Suprapubic skin (tissue), 4 donors: ENCODE measurements at regions not wholly inside any gene's neighbourhood (a gene's known extent, or its start where the extent isn't known, plus 50 kb on each side); places are given as distances from the start of the nearest gene placed in this dataset.

ENCODE experiments used
- EP300 ChIP-seq: sonication (generic); formaldehyde crosslinking; IDR thresholded peaks from one replicate; pipeline ENCODE4 v1.6.1; 2017; ENCODE audit warnings: antibody characterized with exemption
- POLR2A ChIP-seq, 2 donors: fragments of 450-650 bp; IDR thresholded peaks; one replicate each; pipeline ENCODE4 v1.6.1; 2017; ENCODE audit warnings: antibody characterized with exemption in 2 of 2, mild to moderate bottlenecking in 2 of 2, moderate library complexity in 2 of 2
- POLR2AphosphoS5 ChIP-seq, 3 donors: sonication (generic); formaldehyde crosslinking; IDR thresholded peaks; one replicate each; pipeline ENCODE4 v1.6.1; 2017; ENCODE audit warnings: antibody characterized with exemption in 3 of 3
- TF ChIP-seq, protein P1 (sequence below), 2 donors: fragments of 200-600 bp in 1 of 2; fragments of 450-650 bp in 1 of 2; sonication (generic) in 1 of 2; IDR thresholded peaks; one replicate each; pipeline ENCODE4 v1.5.1; 2016 to 2019; ENCODE audit warnings: antibody characterized with exemption in 2 of 2, mild to moderate bottlenecking in 1 of 2, moderate library complexity in 1 of 2

DNA sequence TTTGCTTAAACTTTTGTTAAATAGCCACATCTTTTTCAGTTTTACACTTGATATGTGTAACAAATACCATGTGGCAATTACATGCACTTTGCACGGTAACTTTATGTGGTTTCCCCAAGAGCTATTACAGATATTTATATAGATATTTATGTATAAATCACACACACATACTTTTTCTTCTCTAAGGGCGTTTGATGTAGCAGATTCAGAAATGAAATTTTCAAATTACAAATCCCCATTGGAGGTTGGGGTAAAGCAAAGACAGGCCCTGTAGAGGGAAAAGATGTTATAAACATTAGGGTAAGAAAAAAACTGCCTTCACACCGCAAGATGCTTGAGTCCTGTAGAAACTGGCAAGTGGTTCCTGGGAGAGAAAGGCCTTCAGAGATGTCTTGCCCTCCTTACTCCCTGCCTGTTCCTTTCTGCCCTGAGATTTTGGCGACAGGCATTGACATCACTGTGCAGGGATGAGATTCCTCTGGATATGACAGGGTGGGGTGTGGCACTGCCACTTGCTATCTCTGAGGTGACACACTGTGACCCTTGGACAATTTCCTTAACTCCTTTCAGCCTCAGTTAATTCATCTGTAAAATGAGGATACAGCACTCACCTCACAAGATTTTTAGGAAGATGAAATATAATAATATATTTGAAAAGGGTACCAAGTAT, 177.9 kb upstream of the TUT7 start:
- TF ChIP-seq, protein P1, sequence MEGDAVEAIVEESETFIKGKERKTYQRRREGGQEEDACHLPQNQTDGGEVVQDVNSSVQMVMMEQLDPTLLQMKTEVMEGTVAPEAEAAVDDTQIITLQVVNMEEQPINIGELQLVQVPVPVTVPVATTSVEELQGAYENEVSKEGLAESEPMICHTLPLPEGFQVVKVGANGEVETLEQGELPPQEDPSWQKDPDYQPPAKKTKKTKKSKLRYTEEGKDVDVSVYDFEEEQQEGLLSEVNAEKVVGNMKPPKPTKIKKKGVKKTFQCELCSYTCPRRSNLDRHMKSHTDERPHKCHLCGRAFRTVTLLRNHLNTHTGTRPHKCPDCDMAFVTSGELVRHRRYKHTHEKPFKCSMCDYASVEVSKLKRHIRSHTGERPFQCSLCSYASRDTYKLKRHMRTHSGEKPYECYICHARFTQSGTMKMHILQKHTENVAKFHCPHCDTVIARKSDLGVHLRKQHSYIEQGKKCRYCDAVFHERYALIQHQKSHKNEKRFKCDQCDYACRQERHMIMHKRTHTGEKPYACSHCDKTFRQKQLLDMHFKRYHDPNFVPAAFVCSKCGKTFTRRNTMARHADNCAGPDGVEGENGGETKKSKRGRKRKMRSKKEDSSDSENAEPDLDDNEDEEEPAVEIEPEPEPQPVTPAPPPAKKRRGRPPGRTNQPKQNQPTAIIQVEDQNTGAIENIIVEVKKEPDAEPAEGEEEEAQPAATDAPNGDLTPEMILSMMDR (IDR thresholded peaks at IDR 0.05), result no peak
- TF ChIP-seq EP300 (no peak), POLR2AphosphoS5 (IDR thresholded peaks at IDR 0.05) (no peak), POLR2A (IDR thresholded peaks at IDR 0.05) (no peak)
